Hematopoietic multipotent progenitor cell treated with erythropoietin and hydrocortisone succinate and interleukin-3 and kit ligand, for 4 days (in vitro differentiated cells): ENCODE measurements at regions not wholly inside any gene's neighbourhood (a gene's known extent, or its start where the extent isn't known, plus 50 kb on each side); places are given as distances from the start of the nearest gene placed in this dataset.

ENCODE experiments used
- DNase-seq: peaks from one replicate; pipeline ENCODE4 v3.0.0-alpha.2; 2015

DNA sequence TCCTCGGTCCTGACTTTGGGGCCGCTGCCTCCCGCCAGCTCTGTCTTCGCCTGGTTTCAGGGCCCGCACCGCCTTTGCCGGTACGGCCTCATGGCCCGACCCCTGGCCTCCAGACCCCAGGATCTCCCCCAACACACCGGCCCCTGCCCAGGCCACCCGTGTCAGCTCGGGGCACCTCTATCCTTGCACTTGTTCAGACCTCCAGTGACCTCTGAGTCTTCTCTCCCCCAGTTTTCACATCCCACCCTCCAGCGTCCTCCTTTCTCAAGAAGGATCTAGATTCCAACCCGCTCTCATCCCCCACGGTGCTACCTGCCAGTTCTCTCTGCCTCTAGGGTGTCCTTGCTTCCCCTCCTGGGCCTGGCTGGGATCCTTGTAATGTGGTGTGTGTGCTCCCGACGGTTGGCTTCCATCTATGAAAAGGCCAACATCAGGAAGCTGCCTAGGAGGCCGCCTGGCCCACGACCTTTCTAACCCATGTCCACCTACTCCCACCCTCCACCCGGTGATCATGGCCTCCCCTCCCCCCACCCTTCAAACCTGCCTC is 61.1 kb downstream of the SPATA31C2 start:
- no peak for DNase-seq

DNA sequence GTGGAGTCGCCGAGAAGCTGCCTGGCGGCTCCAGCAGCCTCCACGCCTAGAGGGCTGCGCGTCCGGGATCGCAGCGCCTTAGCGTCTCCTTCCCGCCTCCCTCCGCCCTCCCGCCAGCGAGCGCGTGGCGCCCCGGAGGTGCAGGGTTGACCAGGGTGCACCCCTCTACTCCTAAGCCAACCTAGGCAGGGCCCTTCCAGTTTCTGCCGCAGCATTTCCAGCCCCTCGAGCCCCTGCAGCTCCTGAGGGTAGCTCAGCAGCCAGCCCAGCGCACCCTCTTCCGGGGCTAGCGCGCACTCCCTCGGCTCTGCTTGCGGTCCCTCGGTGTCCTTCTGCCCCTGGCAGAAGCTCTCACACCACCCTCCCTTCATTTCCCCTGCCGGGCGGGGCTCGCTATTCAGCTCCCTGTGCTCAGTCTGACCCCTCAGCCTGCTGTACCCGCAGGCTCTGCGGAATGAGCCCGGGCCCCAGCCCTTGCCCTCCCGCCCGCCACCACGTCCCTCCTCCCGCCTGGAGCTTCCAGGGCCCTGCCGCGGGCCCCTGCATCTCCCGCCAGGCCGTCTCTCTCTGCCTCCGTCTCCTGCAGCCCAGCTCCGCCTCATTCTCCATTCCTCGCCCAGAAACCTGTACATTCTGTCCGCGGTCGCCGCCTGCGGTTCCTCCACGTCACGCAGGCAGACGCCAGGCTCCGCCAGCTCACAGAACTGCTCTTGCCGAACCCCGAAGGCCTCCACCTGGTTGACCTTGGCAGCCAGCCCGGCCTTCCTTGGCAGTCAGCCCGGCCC is 61.8 kb downstream of the SPATA31C2 start:
- DNase-seq: peak; percentile 89

DNA sequence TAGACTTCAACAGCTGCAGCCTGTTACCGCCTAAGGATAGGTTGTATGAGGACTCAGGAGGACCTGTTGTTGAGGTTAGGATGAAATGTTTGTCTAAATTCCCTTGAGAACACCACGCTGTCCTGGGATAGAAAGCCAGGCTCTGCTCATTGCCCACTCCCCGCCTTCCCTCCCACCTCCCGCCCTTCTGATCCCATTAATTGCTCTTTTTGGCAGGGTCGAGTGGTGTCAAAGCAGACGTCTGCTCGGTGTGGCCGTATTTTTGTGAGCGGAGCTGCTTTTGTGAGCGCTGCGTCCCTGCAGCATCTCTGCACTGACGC is 62.3 kb downstream of the SPATA31C2 start:
- no peak for DNase-seq

DNA sequence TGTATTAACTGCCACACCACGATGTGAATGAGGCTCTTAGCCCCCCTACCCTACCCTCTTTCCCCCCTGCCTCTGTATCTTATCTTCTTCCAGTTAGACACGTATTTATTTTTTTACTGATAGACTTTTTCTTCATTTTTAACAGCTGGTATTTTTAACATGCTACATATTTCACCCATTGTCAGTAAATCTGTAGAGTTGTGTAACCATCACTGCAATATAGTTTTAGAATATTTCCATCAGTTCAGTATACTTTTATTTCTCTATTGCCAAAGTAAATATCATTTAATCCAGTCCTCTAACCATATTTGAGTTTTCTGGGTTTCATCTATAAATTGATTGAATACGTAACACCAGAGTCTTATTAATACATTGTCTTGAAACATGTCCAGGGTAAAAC is 62.8 kb downstream of the SPATA31C2 start:
- DNase-seq: no peak

DNA sequence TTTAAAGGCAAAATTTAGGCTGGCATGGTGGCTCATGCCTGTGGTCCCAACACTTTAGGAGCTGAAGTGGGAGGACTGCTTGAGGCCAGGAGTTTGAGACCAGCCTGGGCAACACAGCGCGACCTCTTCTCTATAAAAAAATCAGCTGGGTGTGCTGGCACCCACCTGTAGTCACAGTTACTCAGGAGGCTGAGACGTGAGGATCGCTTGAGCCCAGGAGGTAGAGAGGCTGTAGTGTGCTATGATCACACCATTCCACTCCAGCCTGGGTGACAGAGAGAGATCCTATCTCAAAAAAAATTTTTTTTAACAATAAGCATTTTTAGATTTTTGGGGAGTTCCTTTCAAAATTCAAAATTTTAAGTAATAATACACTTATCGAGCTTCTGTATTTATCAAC is 63.3 kb downstream of the SPATA31C2 start:
- DNase-seq: no peak

DNA sequence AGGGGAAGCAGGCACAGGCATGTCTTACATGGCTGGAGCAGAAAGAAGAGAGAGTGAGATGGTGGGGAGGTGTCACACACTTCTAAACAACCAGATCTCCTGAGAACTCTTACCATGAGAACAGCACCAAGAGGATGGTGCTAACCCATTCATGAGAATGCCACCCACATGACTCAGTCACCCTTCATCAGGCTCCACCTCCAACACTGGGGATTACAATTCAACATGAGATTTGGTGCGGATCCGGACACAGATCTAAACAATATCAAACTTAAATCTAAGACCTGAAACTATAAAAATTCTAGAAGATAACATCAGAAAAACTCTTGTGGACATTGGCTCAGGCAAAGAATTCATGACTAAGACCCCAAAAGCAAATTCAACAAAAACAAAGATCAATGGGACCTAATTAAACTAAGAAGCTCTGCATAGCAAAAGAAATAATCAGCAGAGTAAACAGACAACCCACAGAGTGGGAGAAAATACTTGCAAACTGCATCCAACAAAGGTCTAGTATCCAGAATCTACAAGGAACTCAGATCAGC is 65.4 kb downstream of the SPATA31C2 start:
- DNase-seq: no peak

DNA sequence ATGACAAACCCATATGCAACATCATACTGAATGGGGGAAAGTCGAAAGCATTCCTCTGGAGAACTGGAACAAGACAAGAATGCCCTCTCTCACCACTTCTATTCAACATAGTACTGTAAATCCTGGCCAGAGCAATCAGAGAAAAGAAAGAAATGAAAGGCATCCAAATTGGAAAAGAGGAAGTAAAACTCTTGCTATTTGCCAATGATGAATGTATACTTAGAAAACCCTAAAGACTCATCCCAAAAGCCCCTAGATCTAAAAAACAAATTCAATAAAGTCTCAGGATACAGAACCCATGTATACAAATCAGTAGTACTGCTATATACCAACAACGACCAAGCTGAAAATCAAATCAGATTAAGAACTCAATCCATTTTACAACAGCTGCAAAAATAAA is 66.9 kb downstream of the SPATA31C2 start:
- no peak for DNase-seq

DNA sequence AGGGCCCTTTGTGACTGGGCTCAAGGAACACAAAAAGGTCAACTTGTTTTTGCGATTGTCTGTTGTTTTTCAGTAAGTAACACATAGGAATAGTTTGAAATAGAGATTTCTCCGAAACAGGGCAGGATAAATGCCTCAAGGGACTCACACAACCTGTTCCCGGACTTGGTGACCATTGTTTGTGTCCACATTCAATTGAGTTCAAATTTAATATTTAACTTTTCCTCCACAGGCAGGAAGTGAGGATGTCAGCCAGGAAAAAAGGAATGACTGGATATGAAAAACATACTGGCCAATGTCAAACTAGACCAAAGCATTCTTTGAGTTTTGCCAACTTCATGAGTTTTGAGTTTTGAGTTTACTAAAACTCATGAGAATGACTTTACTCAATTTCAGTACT is 72.7 kb downstream of the SPATA31C2 start:
- DNase-seq: no peak

DNA sequence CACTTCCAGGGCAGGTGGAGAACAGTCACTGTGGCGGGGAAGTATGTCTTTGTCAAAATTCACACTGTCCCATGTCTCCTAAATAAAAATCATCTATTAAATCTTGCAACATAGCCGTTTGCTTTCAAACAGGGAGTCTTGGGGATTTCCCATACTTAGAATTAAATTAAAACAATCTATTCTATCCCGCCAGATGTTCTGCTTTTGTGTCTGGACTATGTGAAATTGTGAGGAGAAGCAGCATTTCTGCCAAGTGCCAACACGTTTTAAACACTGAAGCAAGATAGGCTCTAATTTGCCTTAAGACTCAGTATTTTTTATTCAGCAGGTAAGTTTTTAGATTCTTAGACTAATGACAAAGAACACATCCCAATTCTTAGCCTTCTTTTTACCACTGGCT is 73.7 kb downstream of the SPATA31C2 start:
- DNase-seq: no peak

DNA sequence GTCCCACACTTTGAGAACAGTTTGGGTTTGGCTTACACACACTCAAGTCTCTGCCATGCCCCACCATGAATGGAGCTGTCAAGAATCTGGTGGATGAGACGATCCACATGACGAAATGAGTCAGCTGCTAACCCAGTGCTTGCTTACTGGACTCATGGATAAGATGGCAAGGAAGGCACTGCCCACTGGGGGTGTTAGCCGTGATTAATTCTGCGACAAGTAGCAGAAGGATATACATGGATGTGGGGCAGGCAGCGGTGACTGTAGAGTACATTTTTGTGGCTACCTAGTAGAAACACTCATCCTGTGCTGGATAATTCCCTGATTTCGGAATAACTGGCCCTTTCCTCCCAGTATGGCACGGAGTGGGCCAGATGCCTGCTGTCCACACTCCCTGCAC is 77.5 kb downstream of the SPATA31C2 start:
- DNase-seq: no peak

DNA sequence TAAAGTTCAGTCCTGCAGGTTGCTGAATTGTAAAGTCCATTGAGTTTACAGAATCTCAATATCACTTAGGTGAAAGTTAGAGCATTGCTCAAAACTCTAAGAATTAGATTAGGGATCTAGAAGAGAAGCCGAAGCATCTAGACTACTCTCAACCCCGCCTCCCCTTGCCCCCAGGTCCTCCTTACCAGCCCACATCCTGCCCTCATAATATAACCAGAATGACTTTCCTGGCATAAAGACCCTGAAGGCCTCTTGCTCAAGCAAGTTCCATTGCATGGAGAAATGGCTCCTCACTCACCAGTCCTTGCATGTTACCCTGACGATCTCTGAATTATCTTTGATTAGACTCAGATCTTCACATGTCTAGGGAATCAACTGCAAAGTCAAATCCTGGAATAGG is 78.8 kb downstream of the SPATA31C2 start:
- DNase-seq: no peak

DNA sequence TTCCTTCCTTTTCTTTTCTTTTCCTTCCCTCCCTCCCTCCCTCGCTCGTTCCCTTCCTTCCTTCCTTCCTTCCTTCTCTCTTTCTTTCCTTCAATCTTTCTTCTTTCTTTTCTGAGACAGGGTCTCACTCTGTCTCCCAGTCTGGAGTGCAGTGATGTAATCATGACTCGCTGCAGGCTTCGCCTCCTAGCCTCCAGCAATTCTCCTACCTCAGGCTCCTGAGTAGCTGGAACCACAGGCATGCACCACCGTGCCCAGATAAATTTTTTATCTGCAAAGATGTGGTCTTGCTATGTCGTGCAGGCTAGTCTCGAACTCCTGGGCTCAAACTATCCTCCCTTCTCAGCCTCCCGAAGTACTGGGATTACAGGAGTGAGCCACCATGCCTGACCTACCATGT is 81.4 kb downstream of the SPATA31C2 start:
- no peak for DNase-seq

DNA sequence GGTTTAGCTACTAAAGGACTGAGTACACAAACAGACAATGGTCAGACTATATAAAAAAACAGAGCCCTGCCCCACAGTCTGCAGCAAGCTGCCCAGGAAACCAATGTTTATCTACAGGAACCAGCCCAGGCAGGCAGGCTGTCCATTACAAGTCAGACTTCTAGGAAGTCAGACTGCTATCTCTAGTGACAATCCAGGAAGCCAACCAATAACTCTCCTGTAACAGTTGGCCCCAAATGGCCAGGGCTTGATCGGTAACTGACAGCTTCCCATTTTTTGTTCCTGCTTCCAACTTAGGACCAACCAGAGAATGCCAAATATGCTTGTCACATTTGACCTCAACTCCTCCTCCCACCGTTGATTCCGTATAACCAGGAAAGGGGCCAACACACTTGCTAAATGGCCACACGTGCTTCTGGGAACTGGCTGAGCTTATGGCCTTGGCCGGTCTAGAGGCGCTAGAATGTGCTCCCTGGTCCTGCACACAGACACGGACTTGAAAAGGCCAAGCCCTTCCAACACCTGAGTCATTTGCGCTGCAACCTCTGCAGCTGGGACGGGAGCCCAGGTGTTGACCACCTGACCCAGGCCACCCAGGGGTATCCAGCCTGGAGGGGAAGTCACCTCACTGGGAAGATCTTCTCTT is 79.6 kb upstream of the CDK20 start:
- DNase-seq: peak; percentile 64

DNA sequence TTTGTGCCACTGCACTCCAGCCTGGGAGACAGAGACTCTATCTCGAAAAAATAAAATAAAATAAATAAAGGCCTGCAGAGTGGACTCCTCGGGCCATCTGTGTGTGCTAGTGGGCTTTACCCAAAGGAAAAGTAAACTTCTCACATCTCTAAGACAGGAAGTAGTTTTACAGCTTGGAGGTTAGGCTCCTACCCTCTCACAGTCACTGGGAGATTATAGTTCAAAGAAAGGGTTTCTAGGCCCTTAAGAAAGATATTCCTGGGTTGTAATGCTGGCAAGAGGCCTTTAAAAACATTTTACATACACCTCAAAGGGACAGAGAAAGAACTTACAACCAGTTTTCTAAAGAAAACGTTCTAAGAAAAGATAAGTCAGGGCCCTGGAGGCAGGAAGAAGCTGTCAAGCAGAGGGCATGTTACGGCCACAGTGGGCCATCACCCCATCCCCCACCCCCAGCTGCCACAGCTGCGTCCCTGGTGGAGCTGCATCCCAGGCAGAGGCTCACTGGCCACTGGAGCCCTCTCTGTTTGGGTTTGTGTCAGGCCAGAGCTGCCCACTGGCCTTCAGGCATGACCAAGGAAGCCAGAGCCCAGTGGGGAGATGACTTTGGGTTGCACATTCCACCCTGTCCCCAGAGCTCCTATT is 78.1 kb upstream of the CDK20 start:
- DNase-seq: no peak

DNA sequence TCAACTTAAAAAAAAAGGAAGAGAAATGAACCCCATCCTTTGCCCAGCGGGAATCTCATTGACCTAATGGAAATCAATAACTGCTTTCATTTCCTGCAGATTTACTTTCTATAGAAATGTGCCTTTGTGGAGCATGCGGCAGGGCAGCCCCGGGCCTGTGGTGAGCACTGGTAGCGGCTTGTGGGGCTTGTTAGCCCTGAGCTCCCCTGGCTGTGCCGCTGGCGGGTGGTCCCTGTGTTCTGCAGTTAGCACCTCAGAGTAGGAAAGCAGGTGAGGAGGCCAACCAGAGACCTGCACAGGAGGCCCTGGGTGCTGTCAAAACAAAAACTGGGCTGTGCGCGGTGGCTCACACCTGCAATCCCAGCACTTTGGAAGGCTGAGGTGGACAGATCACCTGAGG is 76.8 kb upstream of the CDK20 start:
- no peak for DNase-seq

DNA sequence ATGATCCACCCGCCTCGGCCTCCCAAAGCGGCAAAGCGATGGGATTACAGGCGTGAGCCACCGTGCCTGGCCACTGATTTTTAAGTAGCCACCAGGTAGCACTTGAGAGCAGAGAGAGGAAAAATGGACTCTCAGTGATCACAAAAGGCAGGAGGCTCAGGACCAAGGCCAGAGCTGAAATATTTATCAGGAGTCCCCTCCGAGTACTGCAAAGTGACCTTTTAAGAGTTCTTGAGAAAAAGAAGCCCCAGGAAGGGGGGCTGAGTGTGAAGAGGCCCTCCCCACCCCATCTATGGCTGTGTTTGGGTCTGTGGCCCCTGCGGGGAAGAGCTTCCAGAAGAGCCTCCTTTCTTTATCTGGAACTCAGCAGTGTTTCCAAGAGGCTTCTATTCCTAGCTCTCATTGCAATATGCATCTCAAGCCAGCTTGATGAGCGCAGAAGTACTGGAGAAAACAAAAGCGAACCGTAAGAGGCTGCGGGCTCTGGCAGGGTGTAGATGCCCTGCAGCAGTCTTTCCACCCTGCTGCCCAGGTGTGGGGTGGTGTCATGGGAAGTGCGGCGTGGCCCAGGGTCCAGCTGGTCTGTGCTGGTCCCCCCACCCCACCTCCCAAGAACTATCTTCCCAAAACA is 75.5 kb upstream of the CDK20 start:
- DNase-seq: no peak

DNA sequence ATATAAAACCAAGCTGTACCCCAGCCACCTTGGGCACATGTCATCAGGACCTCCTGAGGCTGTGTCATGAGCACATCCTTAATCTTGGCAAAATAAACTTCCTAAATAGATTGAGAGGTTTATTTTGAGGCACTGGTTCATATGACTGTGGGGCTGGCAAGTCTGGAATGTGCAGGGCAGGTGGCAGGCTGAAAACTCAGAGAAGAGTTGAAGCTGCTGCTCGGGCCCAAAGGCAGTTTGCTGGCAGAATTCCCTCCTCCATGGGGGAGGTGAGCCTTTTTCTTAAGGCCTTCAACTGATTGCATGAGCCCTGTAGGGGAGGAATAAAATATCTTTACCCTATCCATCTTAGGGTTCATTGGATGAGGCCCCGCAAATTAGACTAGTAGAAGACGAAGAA is 72.2 kb upstream of the CDK20 start:
- DNase-seq: no peak

DNA sequence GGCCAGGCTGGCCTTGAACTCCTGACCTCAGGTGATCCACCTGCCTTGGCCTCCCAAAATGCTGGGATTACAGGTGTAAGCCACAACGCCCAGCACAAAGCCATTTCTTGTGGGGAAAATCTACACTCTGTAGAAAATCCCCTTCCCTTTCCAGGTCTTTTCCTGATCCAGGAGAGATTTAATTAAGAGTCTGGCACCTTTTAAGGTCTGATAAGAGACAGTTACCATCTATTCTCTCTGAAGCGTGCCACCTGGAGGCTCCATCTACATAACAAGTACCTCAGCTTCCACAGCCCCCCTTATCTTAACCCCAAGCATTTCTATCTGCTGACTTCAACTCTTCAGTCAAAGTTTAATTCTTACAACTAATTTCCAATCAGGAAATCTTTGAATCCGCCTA is 71.4 kb upstream of the CDK20 start:
- no peak for DNase-seq

DNA sequence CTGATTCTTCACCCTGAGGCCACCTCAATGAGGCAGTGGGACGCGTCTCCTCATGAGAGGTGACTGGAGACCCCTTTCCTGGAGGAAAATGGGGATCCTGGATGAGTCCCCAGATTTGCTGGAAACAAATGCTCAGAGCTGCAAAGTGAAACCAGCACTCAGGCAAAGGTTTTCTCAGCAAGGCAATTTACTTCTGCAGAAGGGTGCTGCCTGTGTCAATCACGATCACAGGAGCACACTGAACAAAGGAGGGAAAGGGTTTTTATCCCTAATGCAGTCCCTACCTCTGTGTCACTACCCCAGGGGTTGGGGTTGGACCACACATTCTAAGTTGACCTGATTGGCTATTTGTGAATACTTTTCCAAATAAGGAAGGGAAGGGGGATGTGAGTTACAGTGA is 69.9 kb upstream of the CDK20 start:
- DNase-seq: no peak

DNA sequence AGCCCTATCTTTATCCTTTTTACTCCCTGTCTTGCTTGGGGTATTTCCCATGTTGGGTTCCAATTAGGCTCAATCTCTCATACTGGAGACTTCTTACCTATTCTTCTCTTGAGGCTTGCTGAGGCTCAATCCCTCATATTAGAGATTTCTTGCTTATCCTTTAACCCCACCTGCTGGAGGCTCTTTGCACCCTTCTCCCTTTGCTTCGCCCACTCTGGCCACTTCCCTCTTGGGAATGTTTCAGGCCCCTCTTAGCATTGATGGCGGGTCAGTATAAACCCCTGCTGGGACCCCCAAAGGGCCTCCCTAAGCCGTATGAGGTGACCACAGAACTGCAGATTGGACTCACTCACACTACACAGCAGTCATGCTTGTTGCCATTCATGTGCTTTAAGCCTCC is 69.3 kb upstream of the CDK20 start:
- DNase-seq: no peak

DNA sequence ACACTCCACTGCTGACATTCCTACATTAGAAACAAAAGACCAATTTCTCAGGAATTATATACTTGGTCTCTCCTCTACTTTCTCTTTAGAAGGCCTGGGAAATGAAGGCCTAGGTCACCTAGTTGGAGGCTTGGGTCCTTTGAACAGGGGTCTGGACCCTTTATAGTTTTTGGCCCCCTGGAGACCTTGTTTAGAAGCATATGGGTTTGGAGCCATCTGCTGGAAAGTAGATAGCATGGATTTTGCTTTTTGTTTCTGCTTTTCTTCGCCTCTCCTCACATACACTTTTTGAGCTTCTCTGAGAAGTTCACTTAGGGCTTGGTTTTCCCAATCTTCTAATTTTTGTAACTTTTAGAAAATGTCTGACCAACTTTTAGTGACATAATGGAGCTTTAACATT is 67.1 kb upstream of the CDK20 start:
- peak; percentile 41 for DNase-seq

DNA sequence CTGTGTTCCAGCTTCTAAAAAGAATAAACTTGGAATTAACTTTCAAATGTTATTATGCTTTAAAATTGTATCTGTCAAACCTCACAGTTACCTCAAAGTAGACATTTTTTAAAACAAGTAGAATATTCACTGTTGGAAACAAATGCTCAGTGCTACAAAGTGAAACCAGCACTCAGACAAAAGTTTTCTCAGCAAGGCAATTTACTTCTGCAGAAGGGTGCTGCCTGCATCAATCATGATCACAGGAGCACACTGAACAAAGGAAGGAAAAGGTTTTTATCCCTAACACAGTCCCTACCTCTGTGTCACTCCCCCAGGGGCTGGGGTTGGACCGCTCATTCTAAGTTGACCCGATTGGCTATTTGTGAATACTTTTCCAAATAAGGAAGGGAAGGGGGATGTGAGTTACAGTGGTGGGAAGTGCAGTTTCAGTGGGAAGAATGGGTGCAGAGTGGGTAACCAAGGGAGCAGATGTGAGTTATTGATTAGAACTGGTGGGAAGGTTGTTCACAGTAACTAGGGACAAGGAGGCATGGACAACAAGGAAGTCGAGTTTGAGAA is 63.0 kb upstream of the CDK20 start:
- DNase-seq: no peak

DNA sequence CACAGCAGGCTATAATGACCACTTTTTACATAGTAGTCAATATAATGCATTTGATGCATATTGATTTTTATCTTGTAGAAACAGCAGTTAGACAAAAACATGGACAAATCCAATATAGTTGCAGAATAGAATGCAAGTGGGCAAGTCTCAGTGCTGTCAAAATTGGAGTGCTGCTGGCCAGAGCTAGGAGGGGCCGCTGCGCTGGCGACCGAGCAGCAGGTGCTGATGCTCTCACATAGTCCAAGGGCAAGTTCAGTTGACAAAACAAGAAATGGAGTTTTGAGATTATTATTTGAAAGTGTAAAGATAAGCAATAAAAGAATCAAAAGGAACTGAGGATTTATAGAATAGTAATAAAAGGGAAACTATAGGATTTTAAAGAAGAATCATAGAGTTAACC is 60.6 kb upstream of the CDK20 start:
- no peak for DNase-seq
